GM18873 (cell line): ENCODE measurements at regions not wholly inside any gene's neighbourhood (a gene's known extent, or its start where the extent isn't known, plus 50 kb on each side); places are given as distances from the start of the nearest gene placed in this dataset.

ENCODE experiments used
- ATAC-seq: cut with Tn5 transposase; IDR thresholded peaks from one replicate; pipeline ENCODE4 v1.9.1; 2021; ENCODE audit warnings: mild to moderate bottlenecking, moderate library complexity, moderate number of reproducible peaks; ENCODE audit not compliant: unreplicated experiment, low FRiP score

DNA sequence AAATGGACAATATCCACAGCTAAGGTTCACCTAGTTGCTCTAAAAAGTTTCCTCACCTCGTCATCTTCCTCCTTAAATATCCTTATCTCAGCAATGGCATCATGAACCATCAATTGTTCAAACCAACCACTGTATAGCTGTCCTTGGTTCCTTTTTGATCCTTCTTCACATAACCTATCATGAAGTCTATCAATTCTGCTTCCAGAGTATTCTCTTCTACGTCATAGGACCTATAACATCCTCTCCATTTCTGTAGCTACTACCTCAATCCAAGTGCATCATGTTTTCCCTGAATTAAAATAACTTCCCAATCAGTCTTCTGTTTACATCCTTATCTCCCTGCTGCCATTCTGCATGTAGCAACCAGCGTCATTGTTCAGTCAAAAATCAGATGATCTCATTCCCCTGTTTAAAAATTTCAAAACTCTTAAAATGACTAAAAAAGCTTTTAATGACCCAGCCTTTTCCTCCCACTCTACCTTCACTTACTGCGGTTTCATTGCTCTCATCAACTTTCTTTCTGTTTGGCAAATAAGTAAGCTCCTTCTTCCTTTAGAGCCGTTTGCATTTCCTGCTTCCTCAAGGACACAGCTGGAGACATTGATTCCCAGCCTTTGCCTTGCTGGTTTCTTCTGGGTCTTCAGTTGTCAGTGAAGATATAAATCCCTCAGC is 223.9 kb upstream of the MIR17HG start:
- peak; percentile 55 for ATAC-seq

DNA sequence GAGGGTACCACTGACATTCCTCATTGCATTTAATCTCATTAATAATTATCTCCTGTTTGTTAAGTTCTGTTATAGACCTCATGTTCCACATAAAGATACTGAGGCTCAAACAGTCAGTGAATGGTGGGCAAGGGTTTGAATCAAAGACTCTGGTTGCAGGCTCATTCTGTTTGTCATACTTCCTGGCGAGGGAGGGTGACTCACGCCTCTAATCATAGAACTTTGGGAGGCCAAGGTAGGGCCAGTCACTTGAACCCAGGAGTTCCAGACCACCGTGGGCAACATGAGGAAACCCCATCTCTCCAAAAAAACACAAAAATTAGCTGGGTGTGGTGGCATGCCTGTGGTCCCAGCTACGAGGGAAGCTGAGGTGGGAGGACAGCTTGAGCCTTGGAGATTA is 220.7 kb upstream of the MIR17HG start:
- ATAC-seq, result no peak

DNA sequence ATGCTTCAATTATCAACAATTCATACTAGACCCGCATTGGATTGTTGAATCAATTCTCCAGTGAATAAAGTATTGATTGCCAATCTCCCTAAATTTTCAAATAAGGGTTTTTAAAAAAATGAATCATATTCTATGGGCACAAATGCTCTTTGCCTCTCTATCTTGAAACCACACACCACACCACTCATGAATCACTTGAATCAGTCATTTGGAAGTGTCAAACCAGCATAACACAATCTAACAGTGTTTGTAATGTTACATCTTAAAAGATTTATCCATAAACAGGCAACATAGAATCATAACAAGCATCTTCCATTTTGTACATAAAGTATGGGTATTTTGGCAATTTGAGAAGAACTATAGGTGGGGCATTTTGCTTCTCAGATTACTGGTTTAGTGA is 219.5 kb upstream of the MIR17HG start:
- ATAC-seq, result no peak

- ATAC-seq, result no peak
These were observed 215.1 kb upstream of the MIR17HG start for GRCh38 chr13:91132381-91132780.

DNA sequence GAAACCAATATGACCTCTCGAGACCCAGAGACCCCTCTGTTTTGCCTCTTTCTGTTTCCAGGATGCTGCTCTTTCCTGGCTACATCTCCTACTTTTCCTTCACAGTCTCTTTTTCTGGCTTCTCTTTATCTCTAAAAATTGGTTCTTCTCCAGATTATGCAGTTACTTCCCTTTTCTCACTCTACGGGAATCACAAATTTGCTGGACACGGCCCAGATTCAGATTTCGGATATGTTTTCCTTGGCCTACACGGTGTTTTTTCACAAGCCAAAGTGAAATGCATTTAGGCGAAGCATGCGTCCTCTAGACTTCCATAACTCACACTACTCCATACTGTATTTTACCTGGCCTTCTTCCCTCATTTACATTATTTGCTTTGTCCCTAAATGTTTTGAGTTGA is 214.7 kb upstream of the MIR17HG start:
- ATAC-seq, result no peak

GRCh38 chr13:91133941-91134802 is 213.3 kb upstream of the MIR17HG start:
- ATAC-seq, result peak; percentile 86

DNA sequence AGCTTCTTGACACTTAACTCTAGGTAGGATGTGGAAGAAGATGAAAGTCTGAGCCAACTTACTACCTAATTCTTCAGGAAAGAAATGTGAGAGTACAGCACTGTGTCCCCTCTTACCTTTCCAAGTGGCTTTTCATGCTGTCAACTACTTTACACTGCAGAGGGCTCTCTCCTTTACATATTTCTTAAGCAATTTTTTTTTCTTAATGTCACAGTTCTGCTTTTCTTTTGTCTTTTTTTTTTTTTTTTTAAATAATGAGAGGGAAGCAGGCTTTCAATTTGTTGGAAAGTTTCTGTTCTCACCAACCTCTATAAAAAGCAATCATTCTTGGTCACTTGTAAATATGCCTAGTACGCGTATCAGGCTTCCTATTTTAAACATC is 212.7 kb upstream of the MIR17HG start:
- ATAC-seq, result no peak

- ATAC-seq, result no peak
These were observed 212.1 kb upstream of the MIR17HG start for GRCh38 chr13:91135376-91135775.

DNA sequence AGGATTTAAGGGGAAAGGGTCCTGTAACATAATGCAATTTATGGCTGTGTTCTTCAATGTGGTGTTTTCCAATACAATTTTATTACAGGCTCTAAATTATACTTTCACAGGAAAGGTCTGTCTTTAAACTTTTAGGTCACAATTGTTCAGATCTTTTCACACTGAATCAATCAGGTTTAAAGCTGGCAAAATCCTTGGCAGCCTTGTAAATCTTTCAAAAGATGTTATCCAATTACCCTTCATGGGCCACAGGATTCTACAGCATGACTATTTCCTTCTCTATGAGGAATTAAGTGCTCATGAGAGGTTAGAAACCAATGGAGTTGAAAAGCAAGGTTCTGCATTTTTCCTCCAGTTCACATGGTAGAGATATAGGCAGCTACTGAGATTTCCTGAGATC is 211.5 kb upstream of the MIR17HG start:
- ATAC-seq, result no peak

DNA sequence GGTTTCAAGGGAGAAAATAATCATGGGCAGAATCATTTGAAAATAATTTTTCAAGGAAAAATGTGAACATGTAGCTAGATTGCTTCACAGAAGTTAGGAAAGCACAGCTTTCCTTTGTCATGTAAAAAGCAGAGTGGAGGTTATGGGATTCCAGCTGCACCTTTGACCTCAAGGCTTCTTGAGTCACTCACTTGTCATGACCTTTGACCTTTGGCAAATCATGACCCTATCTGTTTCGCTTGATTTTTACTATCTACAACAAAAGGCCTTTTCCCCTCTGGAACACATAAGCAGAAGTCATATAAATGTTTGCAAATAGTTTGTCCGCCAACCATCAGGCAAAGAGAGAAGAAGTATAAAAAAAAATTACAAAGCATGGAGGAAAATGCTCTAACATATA is 210.7 kb upstream of the MIR17HG start:
- ATAC-seq, result no peak

DNA sequence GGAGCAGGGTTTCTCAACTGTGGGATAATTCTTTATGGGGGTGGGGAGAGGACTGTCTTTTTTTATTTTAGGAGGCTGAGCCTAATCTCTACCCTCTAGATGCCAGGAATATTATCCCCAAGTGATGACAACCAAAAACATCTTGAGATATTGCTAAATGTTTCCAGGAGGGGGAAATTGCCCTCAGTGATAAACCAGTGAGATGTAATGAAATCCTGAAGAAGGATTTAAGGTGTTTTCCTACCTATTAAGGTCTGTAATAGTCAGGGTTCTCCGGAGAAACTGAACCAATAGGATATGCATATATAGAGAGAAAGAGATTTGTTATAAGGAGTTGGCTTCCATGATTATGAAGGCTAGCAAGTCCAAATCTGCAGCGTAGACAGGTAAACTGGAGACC is 208.3 kb upstream of the MIR17HG start:
- ATAC-seq, result no peak

- no peak for ATAC-seq
These were observed 205.9 kb upstream of the MIR17HG start for GRCh38 chr13:91141543-91142061.

GRCh38 chr13:91142572-91142971 is 204.9 kb upstream of the MIR17HG start:
- ATAC-seq, result no peak

DNA sequence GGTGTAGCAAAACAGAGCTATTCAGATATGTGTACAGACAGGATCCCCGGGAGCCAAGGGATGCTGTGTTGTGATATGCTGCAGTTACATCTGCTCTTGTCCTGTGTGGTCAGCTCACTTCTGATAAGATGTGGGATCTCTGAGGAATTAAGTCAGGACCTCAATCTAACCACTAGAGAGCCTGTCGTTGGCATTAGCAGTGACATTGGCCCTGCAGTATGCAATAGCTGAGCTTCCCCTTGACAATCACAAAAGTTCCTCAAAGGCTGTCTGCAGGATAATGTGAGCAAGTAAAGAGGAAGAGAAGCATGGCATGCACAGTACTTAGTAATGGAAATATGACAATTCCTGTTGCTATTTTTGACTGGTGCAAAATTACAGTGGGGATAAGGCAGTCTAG is 203.4 kb upstream of the MIR17HG start:
- ATAC-seq, result no peak

- ATAC-seq, result no peak
These were observed 203.0 kb upstream of the MIR17HG start for GRCh38 chr13:91144486-91144885.

GRCh38 chr13:91145571-91146205 is 201.8 kb upstream of the MIR17HG start:
- ATAC-seq, result no peak

DNA sequence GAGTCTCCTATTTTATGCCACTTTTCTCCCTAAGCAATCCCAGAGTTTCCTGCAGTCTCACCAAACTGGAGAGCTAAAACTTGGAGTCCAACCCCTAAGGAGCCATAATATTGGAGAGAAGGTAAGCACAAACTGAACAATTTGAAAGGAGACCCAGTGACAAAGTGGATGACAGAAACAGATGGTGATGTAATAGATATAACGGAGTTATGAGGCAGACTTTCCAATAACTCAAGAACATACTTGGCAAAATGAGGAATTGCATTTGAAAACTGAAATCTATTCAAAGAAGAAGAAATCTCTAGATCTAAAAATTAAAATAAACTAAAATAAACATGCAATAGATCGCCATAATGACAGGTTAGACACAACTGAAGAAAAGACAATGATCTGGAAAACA is 200.9 kb upstream of the MIR17HG start:
- ATAC-seq, result no peak

DNA sequence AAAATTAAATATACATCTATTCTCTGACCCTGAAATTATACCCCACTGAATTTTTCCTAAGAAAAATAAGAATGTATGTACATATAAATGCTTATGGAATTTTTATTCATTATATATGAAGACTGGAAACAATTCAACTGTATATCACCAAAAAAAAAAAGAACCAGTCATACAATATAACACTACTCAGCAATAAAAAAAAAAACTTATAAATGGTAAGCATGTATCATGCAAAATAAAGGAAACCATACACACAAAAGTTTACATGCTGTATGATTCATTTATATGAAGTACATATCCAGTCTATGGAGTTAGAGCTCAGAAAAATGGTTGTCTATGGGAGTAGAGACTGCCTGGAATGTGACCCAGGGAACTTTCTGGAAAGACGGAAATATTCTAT is 199.4 kb upstream of the MIR17HG start:
- no peak for ATAC-seq

DNA sequence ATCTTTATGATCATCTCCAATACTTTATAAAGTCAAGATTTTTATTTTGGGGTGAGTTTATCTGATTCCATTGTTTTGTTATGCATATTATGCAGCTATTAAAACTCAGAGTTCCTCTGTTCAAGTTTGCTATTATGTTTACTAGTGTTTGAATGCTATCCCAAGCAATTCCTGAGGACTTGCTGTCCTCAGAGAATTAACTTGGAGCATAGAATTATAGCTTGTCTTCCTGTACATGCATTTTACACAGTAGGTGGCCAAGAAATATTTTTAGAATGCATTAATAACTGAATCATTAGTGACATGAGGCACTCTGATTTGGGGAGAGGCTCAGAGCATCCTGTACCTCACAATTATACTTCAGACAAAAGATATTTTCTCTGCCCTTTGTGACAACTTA is 195.6 kb upstream of the MIR17HG start:
- ATAC-seq, result no peak

DNA sequence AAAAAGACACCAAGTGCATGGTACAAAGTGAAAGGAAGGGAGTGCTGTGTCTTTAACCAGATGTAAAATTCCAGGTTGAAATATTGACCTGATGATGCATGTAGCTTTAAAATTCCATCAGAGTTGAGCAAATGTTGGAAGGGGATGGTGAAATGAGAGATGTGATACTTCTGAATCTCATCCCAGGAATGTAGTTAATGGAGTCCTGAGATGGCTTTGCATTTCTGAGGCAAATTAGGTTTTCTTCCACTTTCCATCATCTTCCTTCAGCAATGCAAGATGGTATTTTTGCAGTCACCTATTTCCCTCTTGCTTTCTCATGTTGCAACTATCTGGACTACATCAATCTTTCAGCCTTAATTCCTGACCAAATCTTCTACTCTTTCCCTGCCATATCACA is 194.1 kb upstream of the MIR17HG start:
- ATAC-seq, result no peak

- ATAC-seq, result peak; percentile 71
These were observed 192.7 kb upstream of the MIR17HG start for GRCh38 chr13:91154558-91155353.
